ENCODE measurements at regions not wholly inside any gene's neighbourhood (a gene's known extent, or its start where the extent isn't known, plus 50 kb on each side); places are given as distances from the start of the nearest gene placed in this dataset.

- POLR2A ChIA-PET: no interaction called here
- CTCF ChIA-PET: no interaction called here
Measured at GRCh38 chr10:132115732-132116131, 50.0 kb downstream of the JAKMIP3 start.

- POLR2A ChIA-PET: no interaction called here
- CTCF ChIA-PET: no interaction called here
Measured at GRCh38 chr10:132117146-132117545, 51.4 kb downstream of the JAKMIP3 start.

GRCh38 chr10:132117636-132118190 is 52.0 kb downstream of the JAKMIP3 start:
- ChIA-PET CTCF (no interaction called here), POLR2A (no interaction called here)

GRCh38 chr10:132118366-132118765 is 52.6 kb downstream of the JAKMIP3 start:
- ChIA-PET CTCF (no interaction called here), POLR2A (no interaction called here)

- ChIA-PET POLR2A (no interaction called here), CTCF (no interaction called here)
Measured at GRCh38 chr10:132120200-132120599, 54.5 kb downstream of the JAKMIP3 start.

- CTCF ChIA-PET: no interaction called here
- POLR2A ChIA-PET: no interaction called here
Measured at GRCh38 chr10:132120734-132121510, 55.2 kb downstream of the JAKMIP3 start.

GRCh38 chr10:132121511-132121830 is 55.7 kb downstream of the JAKMIP3 start:
- ChIA-PET POLR2A (no interaction called here), CTCF (no interaction called here)

GRCh38 chr10:132122097-132122861 is 56.5 kb downstream of the JAKMIP3 start:
- ChIA-PET POLR2A (no interaction called here), CTCF (no interaction called here)

GRCh38 chr10:132122939-132123445 is 57.2 kb downstream of the JAKMIP3 start:
- ChIA-PET POLR2A (no interaction called here), CTCF (no interaction called here)

- CTCF ChIA-PET: no interaction called here
- POLR2A ChIA-PET: no interaction called here
Measured at GRCh38 chr10:132123606-132124005, 57.9 kb downstream of the JAKMIP3 start.

GRCh38 chr10:132124201-132124920 is 58.6 kb downstream of the JAKMIP3 start:
- ChIA-PET POLR2A (no interaction called here), CTCF (no interaction called here)

GRCh38 chr10:132129431-132129830 is 57.3 kb upstream of the DPYSL4 start:
- ChIA-PET CTCF (no interaction called here), POLR2A (no interaction called here)

- ChIA-PET POLR2A (no interaction called here), CTCF (interaction anchor here (1.3 kb wide), 1 partner anchor 11 kb away, joined by 4 read pairs; no protein-coding TSS in a partner anchor)
Measured at GRCh38 chr10:132130286-132131265, 56.2 kb upstream of the DPYSL4 start.

- ChIA-PET CTCF (interaction anchor here (1.3 kb wide), 1 partner anchor 10 kb away, joined by 4 read pairs; no protein-coding TSS in a partner anchor), POLR2A (no interaction called here)
Measured at GRCh38 chr10:132131581-132132420, 54.9 kb upstream of the DPYSL4 start.

- CTCF ChIA-PET: no interaction called here
- POLR2A ChIA-PET: no interaction called here
Measured at GRCh38 chr10:132132421-132132841, 54.3 kb upstream of the DPYSL4 start.

- POLR2A ChIA-PET: no interaction called here
- CTCF ChIA-PET: no interaction called here
Measured at GRCh38 chr10:132133005-132133404, 53.7 kb upstream of the DPYSL4 start.

- ChIA-PET POLR2A (no interaction called here), CTCF (interaction anchor here (0.8 kb wide), 1 partner anchor 9 kb away, joined by 3 read pairs; no protein-coding TSS in a partner anchor)
Measured at GRCh38 chr10:132133449-132134240, 53.1 kb upstream of the DPYSL4 start.
